A549 (cell line): ENCODE measurements at regions not wholly inside any gene's neighbourhood (a gene's known extent, or its start where the extent isn't known, plus 50 kb on each side); places are given as distances from the start of the nearest gene placed in this dataset.
A peak's percentile ranks its signal among the peaks of the same experiment; 100 is the strongest.

Experiments
- ATAC-seq, 2 experiments: fragments of 200-7000 bp in 1 of 2; fragments of >200 bp in 1 of 2; cut with Nextera tagmentation in 1 of 2; cut with Tn5 transposase in 1 of 2; 3 replicates each; pipeline versions ENCODE4 v1.8.0 to v1.9.1; 2018 to 2020; ENCODE audit warnings: mild to moderate bottlenecking in 1 of 2, moderate library complexity in 1 of 2
- CTCF ChIA-PET: fragments of 300-600 bp; sonication (Branson Sonifier 250); formaldehyde crosslinking; extraction: SDS; loops from one replicate; lab custom pipeline; 2021; ENCODE audit warnings: antibody characterized with exemption, inconsistent platforms; lab: Yijun Ruan, JAX
- POLR2A ChIA-PET: fragments of 350-600 bp; formaldehyde crosslinking; extraction: SDS; loops from one replicate; lab custom pipeline; 2021; ENCODE audit warnings: antibody characterized with exemption, inconsistent platforms; lab: Yijun Ruan, JAX
- DNase-seq, 2 experiments: peaks; one replicate each; pipeline versions ENCODE4 v3.0.0 to v3.0.0-alpha.2; 2011 to 2016; ENCODE audit warnings: low read depth in 1 of 2, low spot score in 1 of 2
- FAIRE-seq: peaks from 2 replicates; lab custom pipeline; 2011; peaks lifted over from hg19 to GRCh38; lab: Jason Lieb, UNC
- H3K27ac ChIP-seq, 2 experiments: fragments of >200 bp; sonication (Bioruptor Twin); formaldehyde crosslinking; 3 replicates each; pipeline ENCODE4 v1.5.1; 2016 to 2017
- H3K4me1 ChIP-seq: fragments of >200 bp; sonication (Bioruptor Twin); formaldehyde crosslinking; 3 replicates; pipeline ENCODE4 v1.6.1; 2016
- H3K4me2 ChIP-seq: fragments of >200 bp; sonication (Bioruptor Twin); formaldehyde crosslinking; 3 replicates; pipeline ENCODE4 v1.6.1; 2016
- H3K4me3 ChIP-seq: fragments of >200 bp; sonication (Bioruptor Twin); formaldehyde crosslinking; 3 replicates; pipeline ENCODE4 v1.5.1; 2016
- H3K9me3 ChIP-seq: fragments of >200 bp; sonication (Bioruptor Twin); formaldehyde crosslinking; 3 replicates; pipeline ENCODE4 v1.6.1; 2016
- CHD4 ChIP-seq: fragments of 200-600 bp; sonication (generic); IDR thresholded peaks from 2 replicates; pipeline ENCODE4 v1.6.1; 2016; ENCODE audit warnings: antibody characterized with exemption, mild to moderate bottlenecking, borderline replicate concordance
- EP300 ChIP-seq, 2 experiments: fragments of >200 bp; sonication (Bioruptor Twin); formaldehyde crosslinking; IDR thresholded peaks; 2 replicates in 1 of 2; 3 replicates in 1 of 2; pipeline ENCODE4 v1.6.1; 2016 to 2017
- FOXS1 ChIP-seq: fragments of 250-450 bp; sonication (Bioruptor Pico); IDR thresholded peaks from 2 replicates; pipeline ENCODE4 v1.5.0; 2020; ENCODE audit warnings: mild to moderate bottlenecking, moderate library complexity
- HEYL ChIP-seq: fragments of 250-450 bp; sonication (Bioruptor Pico); IDR thresholded peaks from 2 replicates; pipeline ENCODE4 v1.8.0; 2021; ENCODE audit warnings: mild to moderate bottlenecking, moderate library complexity
- JUN ChIP-seq, 2 experiments: fragments of >200 bp; sonication (Bioruptor Twin); formaldehyde crosslinking; IDR thresholded peaks; 2 replicates in 1 of 2; 3 replicates in 1 of 2; pipeline ENCODE4 v1.6.1; 2016 to 2017
- MYC ChIP-seq: IDR thresholded peaks from 2 replicates; pipeline ENCODE4 v1.6.1; 2012; ENCODE audit warnings: mild to moderate bottlenecking, inconsistent platforms, low read length, improper control_type of control experiment, borderline replicate concordance
- POLR2AphosphoS2 ChIP-seq: conservative IDR thresholded peaks from 2 replicates; pipeline ENCODE4 v1.6.1; 2012; ENCODE audit warnings: low read length, improper control_type of control experiment, inconsistent platforms
- RAD21 ChIP-seq, 2 experiments: fragments of >200 bp in 1 of 2; sonication (Bioruptor Twin) in 1 of 2; formaldehyde crosslinking in 1 of 2; IDR thresholded peaks in 1 of 2; conservative IDR thresholded peaks in 1 of 2; 2 replicates in 1 of 2; 3 replicates in 1 of 2; pipeline ENCODE4 v1.6.1; 2012 to 2018; ENCODE audit warnings: inconsistent platforms in 1 of 2
- RARB ChIP-seq: fragments of 250-450 bp; sonication (Bioruptor Pico); IDR thresholded peaks from 2 replicates; pipeline ENCODE4 v1.8.0; 2021; ENCODE audit warnings: mild to moderate bottlenecking, moderate library complexity
- RNF2 ChIP-seq: fragments of 200-600 bp; sonication (generic); IDR thresholded peaks from 2 replicates; pipeline ENCODE4 v1.6.1; 2016; ENCODE audit warnings: low read depth, mild to moderate bottlenecking, antibody characterized with exemption, moderate library complexity, borderline replicate concordance
- SMC3 ChIP-seq: fragments of >200 bp; sonication (Bioruptor Twin); formaldehyde crosslinking; IDR thresholded peaks from 3 replicates; pipeline ENCODE4 v1.6.1; 2018; ENCODE audit warnings: inconsistent platforms
- SREBF2 ChIP-seq: fragments of 450-650 bp; IDR thresholded peaks from 2 replicates; pipeline ENCODE4 v1.6.1; 2014; ENCODE audit warnings: mild to moderate bottlenecking, moderate library complexity
- ZSCAN20 ChIP-seq: fragments of 250-450 bp; sonication (Bioruptor Pico); IDR thresholded peaks from 2 replicates; pipeline ENCODE4 v1.8.0; 2022; ENCODE audit warnings: mild to moderate bottlenecking, moderate library complexity
- WGBS: methylation state at CpG from one replicate; pipeline ENCODE4 v1.1.6; 2017; ENCODE audit errors: missing lambda C conversion rate; 5-methylcytosine and 5-hydroxymethylcytosine counted together
- TF ChIP-seq, protein P1 (sequence below): IDR thresholded peaks from 2 replicates; pipeline ENCODE4 v1.6.1; 2012
- TF ChIP-seq, protein P2 (sequence below): fragments of >200 bp; sonication (Bioruptor Twin); formaldehyde crosslinking; IDR thresholded peaks from 3 replicates; pipeline ENCODE4 v1.6.1; 2016
- TF ChIP-seq, protein P3 (sequence below): fragments of >200 bp; sonication (Bioruptor Twin); formaldehyde crosslinking; IDR thresholded peaks from 2 replicates; pipeline ENCODE4 v1.6.1; 2016
- TF ChIP-seq, protein P4 (sequence below): IDR thresholded peaks from 2 replicates; pipeline ENCODE4 v1.6.1; 2012
- TF ChIP-seq, protein P5 (sequence below): fragments of 150-350 bp; IDR thresholded peaks from 2 replicates; pipeline ENCODE4 v1.6.1; 2014; ENCODE audit warnings: low read depth, mild to moderate bottlenecking, low read length

DNA sequence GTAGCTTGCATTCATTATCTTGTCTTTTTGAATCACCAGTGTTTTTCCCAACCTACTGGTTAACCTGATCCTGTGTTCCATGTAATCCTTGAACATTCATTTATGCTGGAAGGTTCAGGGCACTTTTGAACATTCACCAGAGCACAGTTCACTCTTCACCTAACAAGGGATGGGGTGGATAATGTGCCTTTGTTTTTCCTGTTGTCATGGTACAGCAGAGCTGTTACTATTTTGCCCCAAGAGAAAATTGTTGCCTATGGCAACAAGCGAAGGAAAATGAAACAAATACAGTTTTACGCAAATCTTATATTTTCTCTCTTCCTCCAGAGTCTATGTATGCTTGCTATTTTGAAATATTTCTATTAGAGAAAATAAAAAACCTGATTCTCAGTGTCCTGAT lies 60.3 kb upstream of the RIOK2 start (continued):
- TF ChIP-seq, protein P1, sequence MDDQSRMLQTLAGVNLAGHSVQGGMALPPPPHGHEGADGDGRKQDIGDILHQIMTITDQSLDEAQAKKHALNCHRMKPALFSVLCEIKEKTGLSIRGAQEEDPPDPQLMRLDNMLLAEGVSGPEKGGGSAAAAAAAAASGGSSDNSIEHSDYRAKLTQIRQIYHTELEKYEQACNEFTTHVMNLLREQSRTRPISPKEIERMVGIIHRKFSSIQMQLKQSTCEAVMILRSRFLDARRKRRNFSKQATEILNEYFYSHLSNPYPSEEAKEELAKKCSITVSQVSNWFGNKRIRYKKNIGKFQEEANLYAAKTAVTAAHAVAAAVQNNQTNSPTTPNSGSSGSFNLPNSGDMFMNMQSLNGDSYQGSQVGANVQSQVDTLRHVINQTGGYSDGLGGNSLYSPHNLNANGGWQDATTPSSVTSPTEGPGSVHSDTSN, result no peak
- no peak for TF ChIP-seq MYC
- TF ChIP-seq, protein P2, sequence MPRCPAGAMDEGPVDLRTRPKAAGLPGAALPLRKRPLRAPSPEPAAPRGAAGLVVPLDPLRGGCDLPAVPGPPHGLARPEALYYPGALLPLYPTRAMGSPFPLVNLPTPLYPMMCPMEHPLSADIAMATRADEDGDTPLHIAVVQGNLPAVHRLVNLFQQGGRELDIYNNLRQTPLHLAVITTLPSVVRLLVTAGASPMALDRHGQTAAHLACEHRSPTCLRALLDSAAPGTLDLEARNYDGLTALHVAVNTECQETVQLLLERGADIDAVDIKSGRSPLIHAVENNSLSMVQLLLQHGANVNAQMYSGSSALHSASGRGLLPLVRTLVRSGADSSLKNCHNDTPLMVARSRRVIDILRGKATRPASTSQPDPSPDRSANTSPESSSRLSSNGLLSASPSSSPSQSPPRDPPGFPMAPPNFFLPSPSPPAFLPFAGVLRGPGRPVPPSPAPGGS, result no peak

DNA sequence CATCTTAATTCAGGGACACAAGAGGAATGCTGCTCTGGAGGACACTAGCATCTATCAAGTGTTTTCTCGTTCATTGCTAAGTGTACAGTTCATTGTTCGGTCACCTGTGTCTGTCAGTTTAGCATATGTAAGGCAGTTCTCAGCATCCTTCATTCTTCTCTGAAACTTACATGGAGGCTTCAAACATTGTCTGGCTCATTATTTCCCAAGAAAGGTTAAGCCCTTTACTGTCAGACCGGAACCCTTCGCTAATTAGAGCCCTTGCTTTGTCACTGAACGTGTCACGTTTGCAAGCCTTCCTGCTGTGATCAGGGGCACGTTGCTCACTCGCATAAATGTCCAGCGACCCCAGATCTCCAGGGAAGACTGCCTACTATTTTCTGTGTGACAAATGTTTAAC lies 62.3 kb upstream of the RIOK2 start:
- POLR2A ChIA-PET, result no interaction called here
- H3K27ac ChIP-seq, result no peak overlapping the region
- H3K4me3 ChIP-seq, result no peak overlapping the region
- H3K9me3 ChIP-seq, result no peaks in the 10 kb centered on the region
- H3K4me2 ChIP-seq, result no peak overlapping the region
- 31% methylated on average over 9 of the region's 9 CpGs for WGBS
- CTCF ChIA-PET, result no interaction called here
- no peaks in the 10 kb centered on the region for H3K4me1 ChIP-seq
- TF ChIP-seq RNF2, result no peak
- TF ChIP-seq, all 56 proteins: peak for 0
- no peak for FAIRE-seq
- DNase-seq, result no peak
- ATAC-seq, result no peak

DNA sequence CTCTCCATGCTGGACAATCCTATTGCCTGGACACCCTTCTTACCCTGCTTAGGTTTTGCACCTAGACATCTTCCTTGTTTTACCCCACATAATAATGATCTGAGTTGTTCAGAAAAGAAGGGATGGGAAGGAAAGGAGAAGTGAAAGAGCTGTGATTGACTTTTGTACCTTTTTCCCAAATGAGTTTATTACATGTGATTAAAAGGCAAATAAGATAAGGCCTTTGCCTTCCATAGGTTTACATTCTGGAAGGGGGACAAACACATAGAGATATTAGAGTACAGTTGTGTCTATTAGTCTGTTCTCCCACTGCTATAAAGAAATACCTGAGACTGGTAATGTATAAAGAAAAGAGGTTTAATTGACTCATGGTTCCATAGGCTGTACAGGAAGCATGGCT lies 67.1 kb upstream of the RIOK2 start:
- no peaks in the 10 kb centered on the region for H3K9me3 ChIP-seq
- no peak overlapping the region for H3K4me3 ChIP-seq
- DNase-seq (no peak), ATAC-seq (no peak), FAIRE-seq (no peak)
- no peaks in the 10 kb centered on the region for H3K4me1 ChIP-seq
- no peak overlapping the region for H3K27ac ChIP-seq
- TF ChIP-seq MYC, result no peak
- TF ChIP-seq, protein P3, sequence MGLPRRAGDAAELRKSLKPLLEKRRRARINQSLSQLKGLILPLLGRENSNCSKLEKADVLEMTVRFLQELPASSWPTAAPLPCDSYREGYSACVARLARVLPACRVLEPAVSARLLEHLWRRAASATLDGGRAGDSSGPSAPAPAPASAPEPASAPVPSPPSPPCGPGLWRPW, result no peak
- TF ChIP-seq, protein P4, sequence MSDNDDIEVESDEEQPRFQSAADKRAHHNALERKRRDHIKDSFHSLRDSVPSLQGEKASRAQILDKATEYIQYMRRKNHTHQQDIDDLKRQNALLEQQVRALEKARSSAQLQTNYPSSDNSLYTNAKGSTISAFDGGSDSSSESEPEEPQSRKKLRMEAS, result no peak
- TF ChIP-seq RAD21 (conservative IDR thresholded peaks at IDR 0.05 in 1 of 2, IDR thresholded peaks at IDR 0.05 in 1 of 2), result no peak
- TF ChIP-seq SMC3, result no peak
- TF ChIP-seq, protein P5, sequence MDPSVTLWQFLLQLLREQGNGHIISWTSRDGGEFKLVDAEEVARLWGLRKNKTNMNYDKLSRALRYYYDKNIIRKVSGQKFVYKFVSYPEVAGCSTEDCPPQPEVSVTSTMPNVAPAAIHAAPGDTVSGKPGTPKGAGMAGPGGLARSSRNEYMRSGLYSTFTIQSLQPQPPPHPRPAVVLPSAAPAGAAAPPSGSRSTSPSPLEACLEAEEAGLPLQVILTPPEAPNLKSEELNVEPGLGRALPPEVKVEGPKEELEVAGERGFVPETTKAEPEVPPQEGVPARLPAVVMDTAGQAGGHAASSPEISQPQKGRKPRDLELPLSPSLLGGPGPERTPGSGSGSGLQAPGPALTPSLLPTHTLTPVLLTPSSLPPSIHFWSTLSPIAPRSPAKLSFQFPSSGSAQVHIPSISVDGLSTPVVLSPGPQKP, result no peak
- ChIA-PET POLR2A (no interaction called here), CTCF (no interaction called here)
- no peak overlapping the region for H3K4me2 ChIP-seq

DNA sequence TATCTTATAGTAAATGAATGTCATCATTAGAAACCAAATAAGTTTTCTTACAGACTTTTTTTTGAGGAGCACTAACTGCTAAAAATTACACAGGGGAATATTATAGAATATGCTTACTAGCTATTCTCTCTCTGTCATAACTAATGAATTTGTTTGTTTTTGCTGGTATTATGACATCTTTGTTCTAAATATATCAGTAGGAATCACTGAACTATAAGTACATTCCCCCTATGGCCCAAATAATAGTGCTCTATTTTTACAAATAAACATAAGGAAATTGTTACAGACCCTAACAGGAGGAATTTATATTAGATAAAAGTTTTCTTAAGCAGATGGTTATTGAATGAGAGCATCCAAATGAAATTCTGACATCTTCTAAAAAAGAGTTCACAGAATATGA lies 83.0 kb upstream of the RIOK2 start:
- DNase-seq (no peak), ATAC-seq (no peak), FAIRE-seq (peak; percentile 7)
- POLR2A ChIA-PET, result no interaction called here
- H3K4me3 ChIP-seq, result no peak overlapping the region
- no peaks in the 10 kb centered on the region for H3K9me3 ChIP-seq
- H3K4me2 ChIP-seq, result no peak overlapping the region
- no peaks in the 10 kb centered on the region for H3K4me1 ChIP-seq
- TF ChIP-seq EP300 (IDR thresholded peaks at IDR 0.05), result no peak
- TF ChIP-seq RARB (CRISPR knock-in tag), result no peak
- TF ChIP-seq, protein P1, result no peak
- no peak for TF ChIP-seq POLR2AphosphoS2
- TF ChIP-seq HEYL (CRISPR knock-in tag), result no peak
- TF ChIP-seq ZSCAN20 (CRISPR knock-in tag), result no peak
- TF ChIP-seq JUN (IDR thresholded peaks at IDR 0.05), result no peak
- TF ChIP-seq CHD4, result no peak
- TF ChIP-seq FOXS1, result no peak
- no peak for TF ChIP-seq SREBF2
- CTCF ChIA-PET, result interaction anchor here (1.1 kb wide), 1 partner anchor 1084 kb away, joined by 3 read pairs; no protein-coding TSS in a partner anchor
- H3K27ac ChIP-seq, result no peak overlapping the region
